ENCODE measurements at regions not wholly inside any gene's neighbourhood (a gene's known extent, or its start where the extent isn't known, plus 50 kb on each side); places are given as distances from the start of the nearest gene placed in this dataset.

- Histone ChIP-seq H3K9ac (ENCODE audit: insufficient read depth in 1 of 2, low read length in 2 of 2) (no peak overlapping the region), H3K27me3 (ENCODE audit: control insufficient read depth in 3 of 3, insufficient read depth in 3 of 3, low read length in 2 of 3) (no peaks in the 10 kb centered on the region), H3K27ac (ENCODE audit: low read depth in 1 of 2, low read length in 1 of 2) (no peak overlapping the region), H3K4me1 (ENCODE audit: control insufficient read depth in 5 of 5, insufficient read depth in 5 of 5, low read length in 5 of 5) (peaks cover 0 to 4% (median 2%) of the 10 kb centered on the region in 5 donors), H3K9me3 (ENCODE audit: control insufficient read depth in 4 of 4, insufficient read depth in 3 of 4, low read length in 3 of 4) (no peaks in the 10 kb centered on the region), H3K36me3 (ENCODE audit: control insufficient read depth in 4 of 4, insufficient read depth in 4 of 4, low read length in 4 of 4) (no peaks in the 10 kb centered on the region), H3K4me3 (no peak overlapping the region)
- TF ChIP-seq CTCF (IDR thresholded peaks at IDR 0.05; ENCODE audit: control extremely low read depth, extremely low read depth): no peak
- ATAC-seq (ENCODE audit: insufficient read depth, low FRiP score) (peak; percentile 34), DNase-seq (no peak)
- WGBS, 2 donors: 64 to 79% methylated on average over 2 of the region's 2 CpGs
Observed at GRCh38 chr3:187968883-187969580, 184.9 kb upstream of the LPP start.

- peaks cover 0 to 3% (median 0%) of the 10 kb centered on the region in 3 donors for H3K27me3 ChIP-seq (ENCODE audit: control insufficient read depth in 3 of 3, insufficient read depth in 3 of 3, low read length in 2 of 3)
- H3K9ac ChIP-seq (ENCODE audit: insufficient read depth in 1 of 2, low read length in 2 of 2): no peak overlapping the region
- H3K9me3 ChIP-seq (ENCODE audit: control insufficient read depth in 4 of 4, insufficient read depth in 3 of 4, low read length in 3 of 4): no peaks in the 10 kb centered on the region
- ATAC-seq (ENCODE audit: insufficient read depth, low FRiP score) (no peak), DNase-seq (no peak)
- H3K27ac ChIP-seq (ENCODE audit: low read depth in 1 of 2, low read length in 1 of 2): no peak overlapping the region
- H3K4me3 ChIP-seq: no peak overlapping the region
- TF ChIP-seq CTCF (IDR thresholded peaks at IDR 0.05; ENCODE audit: control extremely low read depth, extremely low read depth): no peak
- H3K36me3 ChIP-seq (ENCODE audit: control insufficient read depth in 4 of 4, insufficient read depth in 4 of 4, low read length in 4 of 4): no peaks in the 10 kb centered on the region
- 95 to 97% methylated on average over 3 of the region's 3 CpGs for WGBS, 2 donors
- H3K4me1 ChIP-seq (ENCODE audit: control insufficient read depth in 5 of 5, insufficient read depth in 5 of 5, low read length in 5 of 5): peaks cover 0 to 4% (median 0%) of the 10 kb centered on the region in 5 donors
Observed at GRCh38 chr3:187969581-187969950, 184.4 kb upstream of the LPP start.

GRCh38 chr3:187970106-187970505, 183.9 kb upstream of the LPP start:
- Histone ChIP-seq H3K27me3 (ENCODE audit: control insufficient read depth in 3 of 3, insufficient read depth in 3 of 3, low read length in 2 of 3) (peaks cover 0 to 3% (median 0%) of the 10 kb centered on the region in 3 donors), H3K4me3 (no peak overlapping the region), H3K27ac (ENCODE audit: low read depth in 1 of 2, low read length in 1 of 2) (no peak overlapping the region), H3K9ac (ENCODE audit: insufficient read depth in 1 of 2, low read length in 2 of 2) (no peak overlapping the region), H3K9me3 (ENCODE audit: control insufficient read depth in 4 of 4, insufficient read depth in 3 of 4, low read length in 3 of 4) (no peaks in the 10 kb centered on the region), H3K4me1 (ENCODE audit: control insufficient read depth in 5 of 5, insufficient read depth in 5 of 5, low read length in 5 of 5) (peaks cover 0 to 4% (median 0%) of the 10 kb centered on the region in 5 donors), H3K36me3 (ENCODE audit: control insufficient read depth in 4 of 4, insufficient read depth in 4 of 4, low read length in 4 of 4) (no peaks in the 10 kb centered on the region)
- no peak for TF ChIP-seq CTCF (IDR thresholded peaks at IDR 0.05; ENCODE audit: control extremely low read depth, extremely low read depth)
- no peak for DNase-seq
- no peak for ATAC-seq (ENCODE audit: insufficient read depth, low FRiP score)

- DNase-seq (no peak), ATAC-seq (ENCODE audit: insufficient read depth, low FRiP score) (no peak)
- peaks cover 0 to 4% (median 0%) of the 10 kb centered on the region in 5 donors for H3K4me1 ChIP-seq (ENCODE audit: control insufficient read depth in 5 of 5, insufficient read depth in 5 of 5, low read length in 5 of 5)
- H3K4me3 ChIP-seq: no peak overlapping the region
- H3K36me3 ChIP-seq (ENCODE audit: control insufficient read depth in 4 of 4, insufficient read depth in 4 of 4, low read length in 4 of 4): no peaks in the 10 kb centered on the region
- H3K9me3 ChIP-seq (ENCODE audit: control insufficient read depth in 4 of 4, insufficient read depth in 3 of 4, low read length in 3 of 4): no peaks in the 10 kb centered on the region
- no peak overlapping the region for H3K27ac ChIP-seq (ENCODE audit: low read depth in 1 of 2, low read length in 1 of 2)
- H3K9ac ChIP-seq (ENCODE audit: insufficient read depth in 1 of 2, low read length in 2 of 2): no peak overlapping the region
- no peak for TF ChIP-seq CTCF (IDR thresholded peaks at IDR 0.05; ENCODE audit: control extremely low read depth, extremely low read depth)
- peaks cover 0 to 3% (median 0%) of the 10 kb centered on the region in 3 donors for H3K27me3 ChIP-seq (ENCODE audit: control insufficient read depth in 3 of 3, insufficient read depth in 3 of 3, low read length in 2 of 3)
- 77 to 89% methylated on average over 4 of the region's 4 CpGs for WGBS, 2 donors
Observed at GRCh38 chr3:187971629-187972028, 182.3 kb upstream of the LPP start.

Measured in lung (tissue), 11 donors.